H1 (cell line): ENCODE measurements at regions not wholly inside any gene's neighbourhood (a gene's known extent, or its start where the extent isn't known, plus 50 kb on each side); places are given as distances from the start of the nearest gene placed in this dataset.

ENCODE experiments used
- CTCF ChIA-PET: fragments of 300-600 bp; sonication (Branson Sonifier 250); formaldehyde crosslinking; loops from one replicate; lab custom pipeline; 2021; ENCODE audit not compliant: partially characterized antibody; lab: Charles Lee
- POLR2A ChIA-PET: fragments of 300-600 bp; sonication (Branson Sonifier 250); formaldehyde crosslinking; loops from one replicate; lab custom pipeline; 2021; ENCODE audit warnings: inconsistent platforms; ENCODE audit not compliant: partially characterized antibody; lab: Charles Lee
- DNase-seq, 2 experiments: peaks; one replicate each; pipeline versions ENCODE4 v3.0.0 to v3.0.0-alpha.2; 2010 to 2022; ENCODE audit warnings: low spot score in 2 of 2, low read depth in 1 of 2, mixed read lengths in 1 of 2
- FAIRE-seq: peaks from 2 replicates; lab custom pipeline; 2011; peaks lifted over from hg19 to GRCh38; lab: Jason Lieb, UNC
- H2AFZ ChIP-seq: 2 replicates; pipeline ENCODE4 v1.8.1; 2012; ENCODE audit warnings: low read length, inconsistent platforms
- H2AK5ac ChIP-seq: 2 replicates; pipeline ENCODE4 v1.6.1; 2013; ENCODE audit warnings: low read depth, low read length
- H2BK120ac ChIP-seq: replicated peaks from 2 replicates; pipeline ENCODE3; 2013; ENCODE audit warnings: low read depth, low read length, inconsistent platforms
- H2BK12ac ChIP-seq: 2 replicates; pipeline ENCODE4 v1.6.1; 2013; ENCODE audit warnings: low read depth, low read length
- H2BK15ac ChIP-seq: 2 replicates; pipeline ENCODE4 v1.6.1; 2013; ENCODE audit warnings: low read length
- H2BK20ac ChIP-seq: 2 replicates; pipeline ENCODE4 v1.6.1; 2013; ENCODE audit warnings: low read length
- H2BK5ac ChIP-seq: 2 replicates; pipeline ENCODE4 v1.6.1; 2013; ENCODE audit warnings: low read depth, low read length
- H3K14ac ChIP-seq: 2 replicates; pipeline ENCODE4 v1.6.1; 2013; ENCODE audit warnings: inconsistent platforms; ENCODE audit not compliant: insufficient read length
- H3K18ac ChIP-seq: 2 replicates; pipeline ENCODE4 v1.6.1; 2013; ENCODE audit warnings: low read length; ENCODE audit errors: extremely low read depth
- H3K23ac ChIP-seq: 2 replicates; pipeline ENCODE4 v1.6.1; 2013; ENCODE audit warnings: inconsistent platforms; ENCODE audit not compliant: insufficient read length
- H3K23me2 ChIP-seq: 2 replicates; pipeline ENCODE4 v1.6.1; 2013; ENCODE audit warnings: low read depth, low read length
- H3K27ac ChIP-seq: 2 replicates; pipeline ENCODE4 v1.6.1; 2011; ENCODE audit warnings: low read depth, low read length, inconsistent platforms
- H3K27me3 ChIP-seq, 4 experiments: replicated peaks in 1 of 4; 1 replicate in 1 of 4; 2 replicates in 3 of 4; pipeline versions ENCODE4 v1.6.1 to v1.8.1; 2011 to 2013; ENCODE audit warnings: low read length in 3 of 4, mild to moderate bottlenecking in 3 of 4, inconsistent platforms in 2 of 4, mixed read lengths in 2 of 4, moderate library complexity in 1 of 4; ENCODE audit not compliant: control insufficient read depth in 3 of 4, insufficient read depth in 3 of 4; ENCODE audit errors: extremely low read depth in 1 of 4
- H3K36me3 ChIP-seq, 4 experiments: 2 replicates each; pipeline versions ENCODE4 v1.6.1 to v1.8.1; 2011 to 2013; ENCODE audit warnings: mild to moderate bottlenecking in 4 of 4, low read length in 3 of 4, moderate library complexity in 2 of 4, control low read depth in 1 of 4, inconsistent platforms in 1 of 4; ENCODE audit not compliant: insufficient read depth in 4 of 4, control insufficient read depth in 2 of 4
- H3K4ac ChIP-seq: replicated peaks from 2 replicates; pipeline ENCODE3; 2013; ENCODE audit warnings: low read length, low read depth, mixed read lengths, inconsistent platforms; ENCODE audit not compliant: insufficient read length
- H3K4me1 ChIP-seq, 4 experiments: replicated peaks in 1 of 4; 1 replicate in 1 of 4; 2 replicates in 3 of 4; pipeline versions ENCODE4 v1.6.1 to v1.8.1; 2011 to 2013; ENCODE audit warnings: low read length in 3 of 4, inconsistent platforms in 2 of 4, mixed read lengths in 1 of 4; ENCODE audit not compliant: insufficient read depth in 4 of 4, control insufficient read depth in 3 of 4
- H3K4me2 ChIP-seq, 2 experiments: 2 replicates each; pipeline versions ENCODE4 v1.6.1 to v1.8.1; 2011 to 2013; ENCODE audit warnings: low read depth in 2 of 2, low read length in 2 of 2, control low read depth in 1 of 2, inconsistent platforms in 1 of 2, mild to moderate bottlenecking in 1 of 2; ENCODE audit not compliant: insufficient read depth in 1 of 2
- H3K4me3 ChIP-seq, 4 experiments: fragments of 200-600, 300-600 bp in 1 of 4; sonication (generic), shearing (Covaris generic), sonication (Bioruptor Twin) in 1 of 4; 2 replicates each; pipeline versions ENCODE4 v1.5.1 to v1.8.1; 2011 to 2016; ENCODE audit warnings: low read length in 4 of 4, low read depth in 3 of 4, control low read depth in 2 of 4, inconsistent platforms in 2 of 4, mild to moderate bottlenecking in 2 of 4, mixed read lengths in 1 of 4, moderate library complexity in 1 of 4; ENCODE audit not compliant: insufficient read depth in 2 of 4; ENCODE audit errors: extremely low read depth in 1 of 4
- H3K56ac ChIP-seq: replicated peaks from 2 replicates; pipeline ENCODE3; 2013; ENCODE audit warnings: low read depth, mild to moderate bottlenecking, mixed read lengths, low read length, inconsistent platforms; ENCODE audit not compliant: insufficient read length
- H3K79me1 ChIP-seq: 2 replicates; pipeline ENCODE4 v1.6.1; 2013; ENCODE audit warnings: low read depth, low read length, control low read depth
- H3K79me2 ChIP-seq, 2 experiments: 2 replicates each; pipeline versions ENCODE4 v1.6.1 to v1.8.1; 2012 to 2013; ENCODE audit warnings: low read length in 2 of 2, mild to moderate bottlenecking in 2 of 2, inconsistent platforms in 1 of 2; ENCODE audit not compliant: insufficient read depth in 2 of 2, control insufficient read depth in 1 of 2
- H3K9ac ChIP-seq, 4 experiments: replicated peaks in 1 of 4; 1 replicate in 1 of 4; 2 replicates in 3 of 4; pipeline versions ENCODE4 v1.6.1 to v1.8.1; 2011 to 2013; ENCODE audit warnings: low read depth in 3 of 4, low read length in 3 of 4, control low read depth in 2 of 4, mild to moderate bottlenecking in 2 of 4, moderate library complexity in 2 of 4, inconsistent platforms in 1 of 4; ENCODE audit errors: extremely low read depth in 1 of 4
- H3K9me3 ChIP-seq, 2 experiments: 2 replicates each; pipeline versions ENCODE4 v1.6.1 to v1.8.1; 2012 to 2013; ENCODE audit warnings: mild to moderate bottlenecking in 2 of 2, moderate library complexity in 2 of 2, control low read depth in 1 of 2, inconsistent platforms in 1 of 2, low read depth in 1 of 2, low read length in 1 of 2, mixed read lengths in 1 of 2; ENCODE audit not compliant: insufficient read depth in 2 of 2
- H4K20me1 ChIP-seq, 2 experiments: replicated peaks in 1 of 2; 2 replicates each; pipeline versions ENCODE3 to v1.8.1; 2011 to 2013; ENCODE audit warnings: inconsistent platforms in 2 of 2, low read length in 2 of 2, mild to moderate bottlenecking in 1 of 2; ENCODE audit not compliant: insufficient read depth in 2 of 2, control insufficient read depth in 1 of 2
- H4K5ac ChIP-seq: 2 replicates; pipeline ENCODE4 v1.6.1; 2013; ENCODE audit warnings: low read length, low read depth, mixed read lengths, inconsistent platforms; ENCODE audit not compliant: insufficient read length
- H4K8ac ChIP-seq: 2 replicates; pipeline ENCODE4 v1.8.0; 2013; ENCODE audit warnings: mild to moderate bottlenecking, moderate library complexity, low read length, inconsistent platforms; ENCODE audit not compliant: insufficient read depth; ENCODE audit errors: extremely low read depth
- H4K91ac ChIP-seq: replicated peaks from 2 replicates; pipeline ENCODE3; 2013; ENCODE audit warnings: low read length, mixed read lengths, inconsistent platforms; ENCODE audit not compliant: insufficient read length
- BACH1 ChIP-seq: IDR thresholded peaks from 2 replicates; pipeline ENCODE4 v1.6.1; 2012; ENCODE audit warnings: low read length, improper control_type of control experiment
- HDAC6 ChIP-seq: IDR thresholded peaks from one replicate; pipeline ENCODE4 v1.7.1; 2012; ENCODE audit warnings: low read depth, mild to moderate bottlenecking, inconsistent platforms, low read length, moderate library complexity
- WGBS, 2 experiments: shearing (Covaris generic) in 1 of 2; methylation state at CpG; one replicate each; pipeline versions ENCODE4 v1.1.6 to v1.1.7; 2013 to 2015; ENCODE audit warnings: low lambda C conversion rate in 2 of 2, mixed read lengths in 2 of 2, inconsistent platforms in 1 of 2, low coverage in 1 of 2, missing lambda C conversion rate in 1 of 2; ENCODE audit not compliant: insufficient replicate concordance in 2 of 2, insufficient coverage in 1 of 2, insufficient read length in 1 of 2; ENCODE audit errors: extremely low coverage in 1 of 2, missing lambda C conversion rate in 1 of 2; 5-methylcytosine and 5-hydroxymethylcytosine counted together

DNA sequence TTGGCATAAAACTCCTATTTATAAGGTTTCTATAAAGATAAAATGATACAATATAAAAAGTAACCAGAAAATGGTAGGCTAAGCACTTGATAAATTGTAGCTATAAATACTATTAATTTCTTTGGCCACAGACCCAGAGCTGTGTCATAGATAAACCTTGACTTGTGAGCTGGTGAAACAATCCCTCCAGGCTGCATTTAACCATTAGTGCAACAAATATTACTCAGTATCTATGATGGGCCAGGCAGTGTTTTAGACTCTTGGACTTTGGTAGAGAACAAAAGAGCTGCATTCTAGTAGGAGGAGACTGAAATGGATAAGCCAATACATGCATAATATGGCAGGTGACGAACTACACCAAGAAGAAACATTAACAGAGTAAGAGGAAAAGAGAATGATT, 178.1 kb downstream of the BTG1 start:
- TF ChIP-seq BACH1 (no peak), HDAC6 (no peak)
- no peak overlapping the region for H2BK120ac ChIP-seq
- no peaks in the 10 kb centered on the region for H3K27me3 ChIP-seq
- no peaks in the 10 kb centered on the region for H3K79me1 ChIP-seq
- ChIA-PET CTCF (interaction anchor here (0.9 to 1.4 kb wide), 2 partner anchors 16 to 27 kb away, joined by 4 to 5 read pairs; no protein-coding TSS in a partner anchor), POLR2A (interaction anchor here (1.4 kb wide), 1 partner anchor 178 kb away, joined by 5 read pairs; the partner anchor contains the start of gene BTG1)
- no peak overlapping the region for H3K18ac ChIP-seq
- H2BK20ac ChIP-seq: no peak overlapping the region
- H3K23ac ChIP-seq: no peak overlapping the region
- no peak overlapping the region for H3K4me2 ChIP-seq
- H2BK15ac ChIP-seq: no peak overlapping the region
- H3K14ac ChIP-seq: no peak overlapping the region
- H4K5ac ChIP-seq: no peak overlapping the region
- H3K9ac ChIP-seq: no peak overlapping the region
- no peaks in the 10 kb centered on the region for H3K79me2 ChIP-seq
- H3K4ac ChIP-seq: no peak overlapping the region
- H3K56ac ChIP-seq: no peak overlapping the region
- FAIRE-seq (no peak), DNase-seq (no peak)
- H2BK12ac ChIP-seq: no peak overlapping the region
- H2AK5ac ChIP-seq: no peak overlapping the region
- H3K9me3 ChIP-seq: peaks cover 2 to 6% of the 10 kb centered on the region in 2 experiments; a peak in 2 of 4 replicates
- no peak overlapping the region for H2AFZ ChIP-seq
- no peaks in the 10 kb centered on the region for H4K20me1 ChIP-seq
- no peaks in the 10 kb centered on the region for H3K4me1 ChIP-seq
- no peaks in the 10 kb centered on the region for H3K23me2 ChIP-seq
- no peaks in the 10 kb centered on the region for H3K36me3 ChIP-seq
- no peak overlapping the region for H4K91ac ChIP-seq
- no peak overlapping the region for H3K27ac ChIP-seq
- no peak overlapping the region for H2BK5ac ChIP-seq
- H3K4me3 ChIP-seq: no peak overlapping the region
- H4K8ac ChIP-seq: no peak overlapping the region
- WGBS, 2 experiments: 83% methylated on average over 1 of the region's 1 CpG; no CpG with 5 or more reads in 1 of the 2 experiments
